ENCODE measurements at regions not wholly inside any gene's neighbourhood (a gene's known extent, or its start where the extent isn't known, plus 50 kb on each side); places are given as distances from the start of the nearest gene placed in this dataset.

DNA sequence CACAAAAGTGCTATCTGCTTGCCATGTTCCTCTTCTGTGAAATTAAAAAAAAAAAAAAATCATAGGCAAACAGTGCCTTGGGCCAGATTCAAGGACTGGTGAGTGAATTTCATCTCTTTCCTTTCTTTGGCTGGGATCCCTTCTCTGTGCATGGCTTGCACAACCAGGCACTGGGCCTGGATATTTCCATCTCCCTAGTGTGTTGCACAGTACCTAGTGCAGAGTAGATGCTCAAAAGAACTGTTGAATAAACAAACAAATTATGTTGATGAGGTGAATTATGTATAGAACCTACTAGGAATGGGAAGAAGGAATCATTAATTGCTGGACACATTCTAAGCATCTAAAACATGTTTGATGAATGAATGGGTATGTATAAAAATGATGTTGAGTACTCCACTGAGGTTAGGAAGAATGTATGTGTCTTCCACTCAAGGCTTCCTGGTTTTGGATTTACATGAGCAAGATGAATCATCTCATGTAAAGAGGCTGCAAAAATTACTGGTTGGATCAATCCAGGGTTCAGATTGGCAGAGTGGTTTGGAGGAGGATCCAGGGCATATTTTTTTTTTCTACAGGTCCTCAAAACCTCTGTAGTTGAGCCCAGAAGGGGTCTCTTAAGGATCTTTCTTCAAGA is 93.2 kb downstream of the EMP1 start:
- H3K27ac ChIP-seq (ENCODE audit: low read length): no peak overlapping the region
- H3K9me3 ChIP-seq (ENCODE audit: control insufficient read depth, low read depth, low read length): no peaks in the 10 kb centered on the region
- H3K36me3 ChIP-seq (ENCODE audit: control insufficient read depth, low read depth, low read length): no peaks in the 10 kb centered on the region
- H3K4me3 ChIP-seq (ENCODE audit: low read length): no peak overlapping the region
- no peaks in the 10 kb centered on the region for H3K27me3 ChIP-seq (ENCODE audit: control insufficient read depth, insufficient read depth, low read length)
- no peak overlapping the region for H3K9ac ChIP-seq (ENCODE audit: low read length)
- H3K4me1 ChIP-seq (ENCODE audit: control insufficient read depth, low read depth, low read length): no peaks in the 10 kb centered on the region

DNA sequence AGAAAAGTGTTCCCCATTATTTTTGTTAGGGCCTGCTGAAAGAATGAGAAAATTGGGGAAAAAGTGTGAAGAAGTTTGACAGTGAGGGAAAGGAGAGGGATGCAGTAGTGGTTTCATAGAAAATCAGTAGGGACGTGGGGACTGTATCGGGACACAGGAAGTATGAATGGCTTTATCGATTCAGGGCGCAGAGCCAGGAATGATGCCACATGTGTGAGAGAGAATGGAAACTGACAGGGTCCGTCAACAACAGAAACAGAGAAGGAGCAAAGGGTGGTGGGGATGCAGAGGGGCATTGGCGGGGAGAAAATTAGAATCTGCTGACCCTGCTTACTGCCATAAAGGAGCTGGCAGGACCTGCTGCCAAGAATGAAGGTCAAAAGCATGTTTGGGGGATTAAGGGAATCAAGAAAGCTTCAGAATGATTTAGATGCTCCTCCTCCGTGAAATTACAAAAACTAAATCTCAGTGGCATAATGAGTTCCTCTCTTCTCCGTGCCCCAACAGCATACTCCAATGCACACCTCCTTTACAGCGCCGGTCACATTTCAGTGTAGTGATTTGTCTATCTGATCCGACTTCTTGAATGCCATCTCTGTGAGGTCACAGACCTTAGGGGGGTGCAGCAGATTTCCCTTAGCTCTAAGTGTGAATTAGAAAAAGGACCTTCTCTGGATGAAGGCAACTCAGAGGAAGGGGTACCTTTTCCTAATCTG is 92.6 kb downstream of the EMP1 start:
- Histone ChIP-seq H3K9me3 (ENCODE audit: control insufficient read depth, low read depth, low read length) (no peaks in the 10 kb centered on the region), H3K4me1 (ENCODE audit: control insufficient read depth, low read depth, low read length) (no peaks in the 10 kb centered on the region)

DNA sequence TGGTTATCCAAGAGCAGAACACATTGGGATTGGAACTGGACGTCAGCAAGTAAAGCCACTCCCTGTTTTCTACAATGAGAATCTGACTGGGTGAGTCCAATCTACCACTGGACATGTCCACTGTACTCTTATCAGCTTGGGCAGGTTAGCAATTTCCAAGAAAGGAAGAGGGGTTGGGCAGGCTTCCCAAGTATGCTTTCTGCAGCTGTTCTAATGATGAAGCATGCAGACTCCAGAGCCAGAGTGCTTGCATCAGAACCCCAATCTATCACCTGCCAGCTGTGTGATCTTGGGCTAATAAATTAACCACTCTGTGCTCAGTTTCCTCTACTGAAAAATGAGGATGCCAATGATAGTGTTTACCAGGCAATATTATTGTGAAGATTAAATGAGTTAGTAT is 92.0 kb downstream of the EMP1 start:
- Histone ChIP-seq H3K27me3 (ENCODE audit: control insufficient read depth, insufficient read depth, low read length) (no peaks in the 10 kb centered on the region), H3K36me3 (ENCODE audit: control insufficient read depth, low read depth, low read length) (no peaks in the 10 kb centered on the region), H3K27ac (ENCODE audit: low read length) (no peak overlapping the region), H3K9ac (ENCODE audit: low read length) (no peak overlapping the region), H3K4me1 (ENCODE audit: control insufficient read depth, low read depth, low read length) (no peaks in the 10 kb centered on the region), H3K9me3 (ENCODE audit: control insufficient read depth, low read depth, low read length) (no peaks in the 10 kb centered on the region), H3K4me3 (ENCODE audit: low read length) (no peak overlapping the region)

More for the DNA sequence above, 92.6 kb downstream of the EMP1 start:
- H3K36me3 ChIP-seq (ENCODE audit: control insufficient read depth, low read depth, low read length): no peaks in the 10 kb centered on the region
- H3K4me3 ChIP-seq (ENCODE audit: low read length): no peak overlapping the region
- no peak overlapping the region for H3K9ac ChIP-seq (ENCODE audit: low read length)
- no peak overlapping the region for H3K27ac ChIP-seq (ENCODE audit: low read length)
- no peaks in the 10 kb centered on the region for H3K27me3 ChIP-seq (ENCODE audit: control insufficient read depth, insufficient read depth, low read length)

DNA sequence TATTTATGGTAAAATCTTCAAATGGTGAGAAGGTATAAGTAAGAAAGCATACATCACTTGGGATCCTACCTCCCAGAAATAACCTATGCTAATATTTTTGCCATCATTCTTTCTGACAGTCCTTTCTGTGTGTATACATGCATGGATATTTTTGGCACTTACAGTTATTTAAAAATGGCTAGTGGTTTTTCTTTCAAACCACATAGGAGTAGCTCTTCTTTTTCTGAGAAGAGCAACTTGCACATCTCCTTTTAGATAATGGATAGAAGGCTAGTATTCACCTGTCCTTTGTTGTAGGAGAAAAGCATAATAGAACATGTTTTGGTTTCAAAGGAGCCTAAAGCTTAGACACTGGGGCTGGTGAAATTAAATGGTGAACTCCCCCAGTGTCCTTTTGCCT is 87.3 kb downstream of the EMP1 start:
- H3K36me3 ChIP-seq (ENCODE audit: control insufficient read depth, low read depth, low read length): no peaks in the 10 kb centered on the region
- H3K27ac ChIP-seq (ENCODE audit: low read length): no peak overlapping the region
- no peaks in the 10 kb centered on the region for H3K9me3 ChIP-seq (ENCODE audit: control insufficient read depth, low read depth, low read length)
- no peak overlapping the region for H3K9ac ChIP-seq (ENCODE audit: low read length)
- H3K27me3 ChIP-seq (ENCODE audit: control insufficient read depth, insufficient read depth, low read length): peaks cover 5% of the 10 kb centered on the region
- no peak overlapping the region for H3K4me3 ChIP-seq (ENCODE audit: low read length)
- no peaks in the 10 kb centered on the region for H3K4me1 ChIP-seq (ENCODE audit: control insufficient read depth, low read depth, low read length)

DNA sequence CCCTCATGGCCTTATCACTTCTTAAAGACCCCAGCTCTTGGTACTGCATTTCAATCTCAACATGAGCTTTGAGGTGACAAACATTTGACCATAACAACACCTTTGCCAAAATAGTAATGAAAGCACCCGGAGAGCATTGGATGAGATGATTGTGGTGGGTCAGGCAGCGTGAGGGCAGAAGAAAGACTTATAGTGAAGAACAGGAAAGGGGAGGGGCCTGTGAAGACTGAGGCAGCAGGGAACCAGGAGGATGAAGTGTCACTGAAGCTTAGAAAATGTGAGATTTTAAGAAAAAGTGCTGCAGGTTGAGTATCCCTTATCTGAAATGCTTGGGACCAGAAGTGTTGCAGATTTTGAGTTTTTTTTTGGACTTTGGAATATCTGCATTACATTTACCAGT is 86.3 kb downstream of the EMP1 start:
- no peak overlapping the region for H3K4me3 ChIP-seq (ENCODE audit: low read length)
- no peaks in the 10 kb centered on the region for H3K36me3 ChIP-seq (ENCODE audit: control insufficient read depth, low read depth, low read length)
- peaks cover 11% of the 10 kb centered on the region for H3K27me3 ChIP-seq (ENCODE audit: control insufficient read depth, insufficient read depth, low read length)
- no peak overlapping the region for H3K27ac ChIP-seq (ENCODE audit: low read length)
- H3K9ac ChIP-seq (ENCODE audit: low read length): no peak overlapping the region
- H3K9me3 ChIP-seq (ENCODE audit: control insufficient read depth, low read depth, low read length): no peaks in the 10 kb centered on the region
- peaks cover 3% of the 10 kb centered on the region for H3K4me1 ChIP-seq (ENCODE audit: control insufficient read depth, low read depth, low read length)

DNA sequence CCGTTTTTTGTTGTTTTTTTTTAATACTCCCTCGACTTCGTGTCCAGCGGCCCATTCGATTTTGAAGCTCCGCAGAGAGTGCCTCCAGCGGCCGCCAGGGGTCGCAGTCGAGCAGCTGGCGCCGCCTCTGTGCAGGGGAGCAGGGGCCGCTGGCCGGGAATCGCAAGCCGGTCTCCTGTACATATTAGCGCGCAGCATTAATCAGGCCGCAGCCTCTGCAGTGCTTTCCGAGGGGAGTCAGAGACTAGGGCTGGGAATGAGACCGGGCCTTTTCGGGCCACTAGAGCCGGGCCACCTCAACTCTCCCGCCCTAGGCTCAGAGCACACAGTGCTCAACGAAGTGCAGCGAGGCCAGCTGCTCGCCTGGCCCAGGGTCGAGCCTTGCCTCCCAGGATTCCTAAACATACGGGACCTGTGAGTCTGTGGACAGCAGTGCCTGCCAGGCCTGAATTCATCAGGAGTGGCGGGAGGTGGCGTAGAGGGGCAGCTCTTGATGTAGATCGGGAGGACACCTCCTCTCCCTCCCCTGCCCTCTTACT is 81.8 kb downstream of the EMP1 start:
- Histone ChIP-seq H3K9me3 (ENCODE audit: control insufficient read depth, low read depth, low read length) (no peaks in the 10 kb centered on the region), H3K36me3 (ENCODE audit: control insufficient read depth, low read depth, low read length) (no peaks in the 10 kb centered on the region), H3K4me1 (ENCODE audit: control insufficient read depth, low read depth, low read length) (peaks cover 8% of the 10 kb centered on the region), H3K27ac (ENCODE audit: low read length) (no peak overlapping the region), H3K27me3 (ENCODE audit: control insufficient read depth, insufficient read depth, low read length) (peaks cover 11% of the 10 kb centered on the region), H3K4me3 (ENCODE audit: low read length) (no peak overlapping the region), H3K9ac (ENCODE audit: low read length) (no peak overlapping the region)

DNA sequence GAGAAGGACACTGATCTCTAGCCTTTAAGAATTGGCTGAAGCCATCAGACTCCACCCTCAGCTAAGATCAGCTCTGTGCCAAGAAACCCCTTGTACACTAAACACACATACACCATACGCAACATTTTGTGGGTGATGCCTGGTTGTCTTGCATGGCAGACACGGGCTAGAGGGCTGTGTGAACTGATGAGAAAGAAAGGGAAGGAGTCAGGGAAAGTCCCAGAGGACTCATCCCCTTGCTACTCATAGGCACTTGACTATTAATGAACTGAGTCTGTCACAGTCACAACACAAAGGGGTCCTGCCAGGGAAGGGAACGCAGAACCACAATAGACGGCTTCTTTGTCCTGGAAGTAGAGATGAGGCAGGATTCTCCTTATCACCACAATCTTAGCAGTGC is 80.8 kb downstream of the EMP1 start:
- no peak overlapping the region for H3K4me3 ChIP-seq (ENCODE audit: low read length)
- H3K27me3 ChIP-seq (ENCODE audit: control insufficient read depth, insufficient read depth, low read length): peaks cover 11% of the 10 kb centered on the region
- no peaks in the 10 kb centered on the region for H3K9me3 ChIP-seq (ENCODE audit: control insufficient read depth, low read depth, low read length)
- no peaks in the 10 kb centered on the region for H3K36me3 ChIP-seq (ENCODE audit: control insufficient read depth, low read depth, low read length)
- H3K27ac ChIP-seq (ENCODE audit: low read length): no peak overlapping the region
- H3K4me1 ChIP-seq (ENCODE audit: control insufficient read depth, low read depth, low read length): peaks cover 8% of the 10 kb centered on the region
- H3K9ac ChIP-seq (ENCODE audit: low read length): no peak overlapping the region

DNA sequence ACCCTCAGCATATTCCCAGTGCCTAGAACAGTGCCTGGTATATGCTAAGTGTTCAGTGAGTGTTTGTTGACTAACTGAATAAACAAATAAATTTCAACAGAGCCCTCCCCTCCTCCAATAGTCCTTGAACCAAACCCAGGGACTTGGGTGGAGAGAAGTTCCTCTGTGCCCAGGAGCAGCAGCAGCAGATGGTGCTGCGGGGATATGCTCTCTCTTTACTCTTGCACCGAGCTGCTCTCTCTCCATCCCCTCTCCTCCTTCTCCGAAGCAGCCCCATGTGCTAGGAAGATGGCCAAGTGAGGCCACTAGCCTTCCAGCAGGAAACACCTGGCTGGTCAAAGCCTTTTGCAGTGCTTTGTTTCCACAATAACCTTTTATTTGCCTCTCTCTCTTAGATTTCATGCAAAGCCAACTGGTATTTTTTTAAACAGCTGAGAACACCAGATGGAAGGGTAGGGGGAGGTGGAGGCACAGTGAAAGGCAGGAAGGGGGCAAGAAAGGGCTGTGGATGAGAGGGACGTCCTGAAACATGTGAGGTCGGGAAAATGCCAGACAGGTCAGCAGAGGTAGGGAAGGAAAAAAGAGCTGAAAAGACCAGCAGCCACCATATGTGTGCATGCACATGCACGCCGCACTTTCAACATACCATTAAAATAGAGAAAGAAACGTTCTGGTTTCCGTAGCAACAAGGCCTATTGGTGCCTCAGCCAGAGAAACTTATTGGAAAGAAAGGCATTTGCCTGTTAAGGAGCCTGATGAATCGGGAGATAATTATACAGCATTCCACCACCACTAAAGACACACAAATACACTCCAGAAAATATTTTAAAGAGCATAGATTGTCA is 78.9 kb downstream of the EMP1 start:
- Histone ChIP-seq H3K9ac (ENCODE audit: low read length) (no peak overlapping the region), H3K27ac (ENCODE audit: low read length) (no peak overlapping the region), H3K27me3 (ENCODE audit: control insufficient read depth, insufficient read depth, low read length) (peaks cover 11% of the 10 kb centered on the region)

DNA sequence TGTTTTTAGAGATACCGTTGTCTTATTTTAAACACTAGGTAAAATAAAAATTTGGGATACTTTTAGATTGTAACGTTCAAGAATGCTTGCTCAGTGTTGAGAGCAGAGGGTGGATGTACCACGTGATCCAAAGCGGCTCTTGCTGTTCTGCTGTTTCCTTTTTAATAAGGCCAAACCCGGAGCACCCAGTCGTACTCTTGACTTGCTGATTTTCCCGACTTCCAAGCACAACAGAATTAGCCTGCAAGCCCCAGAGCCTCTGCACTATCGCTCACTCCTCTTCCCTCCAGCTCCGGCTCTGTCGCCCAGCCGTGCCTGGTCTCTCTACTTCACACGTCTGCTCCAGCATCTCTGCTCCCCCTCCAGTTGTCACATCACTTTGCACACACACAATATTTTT is 77.3 kb downstream of the EMP1 start:
- Histone ChIP-seq H3K36me3 (ENCODE audit: control insufficient read depth, low read depth, low read length) (no peaks in the 10 kb centered on the region), H3K9ac (ENCODE audit: low read length) (no peak overlapping the region), H3K4me1 (ENCODE audit: control insufficient read depth, low read depth, low read length) (peaks cover 8% of the 10 kb centered on the region), H3K4me3 (ENCODE audit: low read length) (no peak overlapping the region), H3K27me3 (ENCODE audit: control insufficient read depth, insufficient read depth, low read length) (peaks cover 6% of the 10 kb centered on the region), H3K9me3 (ENCODE audit: control insufficient read depth, low read depth, low read length) (no peaks in the 10 kb centered on the region), H3K27ac (ENCODE audit: low read length) (no peak overlapping the region)

More for the DNA sequence above, 78.9 kb downstream of the EMP1 start:
- Histone ChIP-seq H3K4me1 (ENCODE audit: control insufficient read depth, low read depth, low read length) (peaks cover 8% of the 10 kb centered on the region), H3K4me3 (ENCODE audit: low read length) (no peak overlapping the region), H3K9me3 (ENCODE audit: control insufficient read depth, low read depth, low read length) (no peaks in the 10 kb centered on the region), H3K36me3 (ENCODE audit: control insufficient read depth, low read depth, low read length) (no peaks in the 10 kb centered on the region)

DNA sequence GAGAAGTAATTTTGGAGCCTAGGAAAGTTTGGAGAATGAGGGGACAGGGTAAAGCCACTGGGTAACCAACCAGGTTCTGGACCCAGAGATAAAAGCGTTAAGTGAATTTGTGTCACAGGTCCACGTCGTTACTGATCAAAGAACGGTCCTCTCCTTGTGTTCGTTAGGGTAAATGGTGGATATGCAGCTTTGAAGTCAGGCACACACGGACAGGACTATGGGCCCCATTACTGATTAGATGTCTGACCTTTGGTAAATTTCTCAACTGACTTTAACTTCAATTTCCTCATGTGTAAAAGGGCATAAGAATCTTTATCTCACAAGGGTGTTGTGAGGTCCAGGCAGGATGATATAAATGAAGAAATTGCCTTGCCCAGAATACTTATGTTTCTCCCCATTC is 76.6 kb downstream of the EMP1 start:
- Histone ChIP-seq H3K4me3 (ENCODE audit: low read length) (no peak overlapping the region), H3K9me3 (ENCODE audit: control insufficient read depth, low read depth, low read length) (no peaks in the 10 kb centered on the region), H3K36me3 (ENCODE audit: control insufficient read depth, low read depth, low read length) (no peaks in the 10 kb centered on the region), H3K9ac (ENCODE audit: low read length) (no peak overlapping the region), H3K4me1 (ENCODE audit: control insufficient read depth, low read depth, low read length) (peaks cover 7% of the 10 kb centered on the region), H3K27ac (ENCODE audit: low read length) (no peak overlapping the region), H3K27me3 (ENCODE audit: control insufficient read depth, insufficient read depth, low read length) (no peaks in the 10 kb centered on the region)

DNA sequence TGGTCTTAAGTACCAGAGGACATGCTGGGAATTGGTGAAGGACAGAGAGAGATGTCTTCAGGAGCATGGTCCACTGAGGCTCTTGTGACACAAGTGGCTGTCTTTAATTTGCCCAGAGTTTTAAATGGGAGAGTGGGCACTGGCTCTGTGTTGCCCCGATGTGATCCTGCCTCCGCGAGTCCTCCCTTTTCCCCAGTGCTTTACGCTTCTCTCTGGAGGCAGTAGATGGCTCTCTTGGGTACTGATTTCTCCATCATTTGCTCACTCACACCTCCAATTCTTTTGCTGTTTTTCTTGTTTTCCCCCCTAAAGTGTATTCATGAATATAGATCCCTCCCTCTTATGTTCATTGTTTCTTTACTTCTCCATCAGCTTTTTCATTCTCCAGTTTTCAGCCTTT is 74.3 kb downstream of the EMP1 start:
- no peaks in the 10 kb centered on the region for H3K36me3 ChIP-seq (ENCODE audit: control insufficient read depth, low read depth, low read length)
- no peak overlapping the region for H3K4me3 ChIP-seq (ENCODE audit: low read length)
- H3K9ac ChIP-seq (ENCODE audit: low read length): no peak overlapping the region
- no peak overlapping the region for H3K27ac ChIP-seq (ENCODE audit: low read length)
- H3K9me3 ChIP-seq (ENCODE audit: control insufficient read depth, low read depth, low read length): no peaks in the 10 kb centered on the region
- H3K27me3 ChIP-seq (ENCODE audit: control insufficient read depth, insufficient read depth, low read length): no peaks in the 10 kb centered on the region
- H3K4me1 ChIP-seq (ENCODE audit: control insufficient read depth, low read depth, low read length): no peaks in the 10 kb centered on the region
